ENCODE measurements at regions not wholly inside any gene's neighbourhood (a gene's known extent, or its start where the extent isn't known, plus 50 kb on each side); places are given as distances from the start of the nearest gene placed in this dataset.

DNA sequence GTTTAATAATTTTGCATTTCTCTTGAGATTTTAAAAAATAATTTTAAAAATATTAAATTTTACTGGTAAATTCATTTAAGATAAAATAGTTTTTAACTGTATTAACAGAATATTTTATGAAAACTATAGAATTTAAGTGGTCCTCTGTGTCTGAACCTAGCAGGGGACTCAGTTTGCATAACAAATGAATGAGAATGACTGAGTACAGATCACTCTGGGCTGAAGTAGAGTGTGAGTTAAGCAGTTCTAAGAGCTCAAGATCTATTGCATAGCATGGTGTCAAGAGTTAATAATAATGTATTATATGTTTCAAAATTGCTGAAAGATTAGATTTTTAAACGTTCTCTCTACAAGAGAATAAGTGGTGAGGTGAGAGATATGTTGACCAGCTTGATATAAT is 348.3 kb upstream of the SLITRK1 start:
- TF ChIP-seq, protein P1, sequence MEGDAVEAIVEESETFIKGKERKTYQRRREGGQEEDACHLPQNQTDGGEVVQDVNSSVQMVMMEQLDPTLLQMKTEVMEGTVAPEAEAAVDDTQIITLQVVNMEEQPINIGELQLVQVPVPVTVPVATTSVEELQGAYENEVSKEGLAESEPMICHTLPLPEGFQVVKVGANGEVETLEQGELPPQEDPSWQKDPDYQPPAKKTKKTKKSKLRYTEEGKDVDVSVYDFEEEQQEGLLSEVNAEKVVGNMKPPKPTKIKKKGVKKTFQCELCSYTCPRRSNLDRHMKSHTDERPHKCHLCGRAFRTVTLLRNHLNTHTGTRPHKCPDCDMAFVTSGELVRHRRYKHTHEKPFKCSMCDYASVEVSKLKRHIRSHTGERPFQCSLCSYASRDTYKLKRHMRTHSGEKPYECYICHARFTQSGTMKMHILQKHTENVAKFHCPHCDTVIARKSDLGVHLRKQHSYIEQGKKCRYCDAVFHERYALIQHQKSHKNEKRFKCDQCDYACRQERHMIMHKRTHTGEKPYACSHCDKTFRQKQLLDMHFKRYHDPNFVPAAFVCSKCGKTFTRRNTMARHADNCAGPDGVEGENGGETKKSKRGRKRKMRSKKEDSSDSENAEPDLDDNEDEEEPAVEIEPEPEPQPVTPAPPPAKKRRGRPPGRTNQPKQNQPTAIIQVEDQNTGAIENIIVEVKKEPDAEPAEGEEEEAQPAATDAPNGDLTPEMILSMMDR (IDR thresholded peaks at IDR 0.05): no peak
- TF ChIP-seq POLR2A (IDR thresholded peaks at IDR 0.05) (no peak), EP300 (IDR thresholded peaks at IDR 0.05) (no peak)

Data from stomach (tissue), 4 donors.